ENCODE measurements at regions not wholly inside any gene's neighbourhood (a gene's known extent, or its start where the extent isn't known, plus 50 kb on each side); places are given as distances from the start of the nearest gene placed in this dataset.

GRCh38 chr1:233527818-233528217 lies 86.1 kb upstream of the KCNK1 start:
- TF ChIP-seq, protein P1, sequence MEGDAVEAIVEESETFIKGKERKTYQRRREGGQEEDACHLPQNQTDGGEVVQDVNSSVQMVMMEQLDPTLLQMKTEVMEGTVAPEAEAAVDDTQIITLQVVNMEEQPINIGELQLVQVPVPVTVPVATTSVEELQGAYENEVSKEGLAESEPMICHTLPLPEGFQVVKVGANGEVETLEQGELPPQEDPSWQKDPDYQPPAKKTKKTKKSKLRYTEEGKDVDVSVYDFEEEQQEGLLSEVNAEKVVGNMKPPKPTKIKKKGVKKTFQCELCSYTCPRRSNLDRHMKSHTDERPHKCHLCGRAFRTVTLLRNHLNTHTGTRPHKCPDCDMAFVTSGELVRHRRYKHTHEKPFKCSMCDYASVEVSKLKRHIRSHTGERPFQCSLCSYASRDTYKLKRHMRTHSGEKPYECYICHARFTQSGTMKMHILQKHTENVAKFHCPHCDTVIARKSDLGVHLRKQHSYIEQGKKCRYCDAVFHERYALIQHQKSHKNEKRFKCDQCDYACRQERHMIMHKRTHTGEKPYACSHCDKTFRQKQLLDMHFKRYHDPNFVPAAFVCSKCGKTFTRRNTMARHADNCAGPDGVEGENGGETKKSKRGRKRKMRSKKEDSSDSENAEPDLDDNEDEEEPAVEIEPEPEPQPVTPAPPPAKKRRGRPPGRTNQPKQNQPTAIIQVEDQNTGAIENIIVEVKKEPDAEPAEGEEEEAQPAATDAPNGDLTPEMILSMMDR (IDR thresholded peaks at IDR 0.05; ENCODE audit: low read length), result no peak
- no peak for TF ChIP-seq EZH2 (IDR thresholded peaks at IDR 0.05; ENCODE audit: borderline replicate concordance, low read length)
